MCF 10A (cell line): ENCODE measurements at regions not wholly inside any gene's neighbourhood (a gene's known extent, or its start where the extent isn't known, plus 50 kb on each side); places are given as distances from the start of the nearest gene placed in this dataset.

Experiments
- BruUV-seq: library from RNA; stranded (reverse); fragments of 400-500 nt; replicated peaks from 2 replicates; lab custom pipeline; 2021; lab: Mats Ljungman, UMichigan
- CTCF ChIA-PET: fragments of 300-600 bp; sonication (Branson Sonifier 250); formaldehyde crosslinking; extraction: SDS; loops from one replicate; lab custom pipeline; 2021; ENCODE audit warnings: antibody characterized with exemption, inconsistent platforms; lab: Yijun Ruan, JAX
- POLR2A ChIA-PET: fragments of 300-600, 350-650 bp; sonication (Branson Sonifier 250); formaldehyde crosslinking; extraction: SDS; loops from one replicate; lab custom pipeline; 2020; ENCODE audit warnings: antibody characterized with exemption, inconsistent platforms; lab: Yijun Ruan, JAX
- DNase-seq: peaks from one replicate; pipeline ENCODE4 v3.0.0-alpha.2; 2018; ENCODE audit not compliant: unreplicated experiment
- H3K27ac Mint-ChIP-seq: one replicate; pipeline ENCODE4 v1.8.0; 2022; ENCODE audit warnings: mild to moderate bottlenecking, low read depth, mixed read lengths; ENCODE audit not compliant: unreplicated experiment
- H3K27me3 Mint-ChIP-seq: one replicate; pipeline ENCODE4 v1.8.0; 2022; ENCODE audit warnings: mixed read lengths; ENCODE audit not compliant: insufficient read depth, unreplicated experiment
- H3K36me3 Mint-ChIP-seq: one replicate; pipeline ENCODE4 v1.8.0; 2022; ENCODE audit warnings: mild to moderate bottlenecking, moderate library complexity, mixed read lengths; ENCODE audit not compliant: insufficient read depth, unreplicated experiment
- H3K4me1 Mint-ChIP-seq: one replicate; pipeline ENCODE4 v1.8.0; 2022; ENCODE audit warnings: mixed read lengths; ENCODE audit not compliant: insufficient read depth, unreplicated experiment
- H3K4me3 Mint-ChIP-seq: one replicate; pipeline ENCODE4 v1.8.0; 2022; ENCODE audit warnings: mild to moderate bottlenecking, moderate library complexity, mixed read lengths; ENCODE audit not compliant: unreplicated experiment
- H3K9me3 Mint-ChIP-seq: one replicate; pipeline ENCODE4 v1.8.0; 2022; ENCODE audit warnings: mixed read lengths; ENCODE audit not compliant: unreplicated experiment
- intact Hi-C: fragments of 100-400 bp; cut with micrococcal nuclease; formaldehyde crosslinking; loops from 2 replicates; pipeline ENCODE4 v1.14.1; 2022
- TF ChIP-seq, protein P1 (sequence below): fragments of 200-600 bp; IDR thresholded peaks from one replicate; pipeline ENCODE4 v1.8.0; 2022; ENCODE audit warnings: antibody characterized with exemption, mild to moderate bottlenecking; ENCODE audit not compliant: unreplicated experiment

DNA sequence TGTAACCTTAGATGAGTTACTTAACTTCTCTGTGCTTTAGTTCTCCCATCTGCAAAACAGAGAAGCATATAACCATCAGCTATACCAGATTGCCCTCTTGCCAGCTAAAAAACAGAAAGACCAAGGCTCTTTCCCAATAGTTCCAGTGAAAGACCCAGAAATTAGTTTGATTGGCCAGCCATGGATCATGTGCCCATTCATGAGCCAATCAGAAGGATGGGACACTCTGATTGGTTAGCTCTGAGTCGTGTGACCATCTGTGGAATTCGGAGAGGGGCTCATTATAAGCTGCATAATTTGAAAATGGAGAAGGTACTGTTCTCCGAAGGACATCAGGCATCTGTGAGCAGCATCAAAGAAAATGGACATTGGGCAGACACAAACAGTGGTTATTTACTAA lies 155.2 kb downstream of the ABCC12 start:
- Mint-ChIP-seq H3K4me3 (no peak overlapping the region), H3K4me1 (peaks cover 6% of the 10 kb centered on the region), H3K9me3 (no peaks in the 10 kb centered on the region), H3K27ac (no peak overlapping the region), H3K27me3 (no peaks in the 10 kb centered on the region), H3K36me3 (peaks cover 7% of the 10 kb centered on the region)
- CTCF ChIA-PET = interaction anchor here (0.6 to 1.2 kb wide), 3 partner anchors 18 to 301 kb away, joined by 3 read pairs; no protein-coding TSS in a partner anchor
- no peak for DNase-seq
- intact Hi-C loops = no loop called here
- POLR2A ChIA-PET = no interaction called here
- BruUV-seq = no TSS peak
- TF ChIP-seq, protein P1, sequence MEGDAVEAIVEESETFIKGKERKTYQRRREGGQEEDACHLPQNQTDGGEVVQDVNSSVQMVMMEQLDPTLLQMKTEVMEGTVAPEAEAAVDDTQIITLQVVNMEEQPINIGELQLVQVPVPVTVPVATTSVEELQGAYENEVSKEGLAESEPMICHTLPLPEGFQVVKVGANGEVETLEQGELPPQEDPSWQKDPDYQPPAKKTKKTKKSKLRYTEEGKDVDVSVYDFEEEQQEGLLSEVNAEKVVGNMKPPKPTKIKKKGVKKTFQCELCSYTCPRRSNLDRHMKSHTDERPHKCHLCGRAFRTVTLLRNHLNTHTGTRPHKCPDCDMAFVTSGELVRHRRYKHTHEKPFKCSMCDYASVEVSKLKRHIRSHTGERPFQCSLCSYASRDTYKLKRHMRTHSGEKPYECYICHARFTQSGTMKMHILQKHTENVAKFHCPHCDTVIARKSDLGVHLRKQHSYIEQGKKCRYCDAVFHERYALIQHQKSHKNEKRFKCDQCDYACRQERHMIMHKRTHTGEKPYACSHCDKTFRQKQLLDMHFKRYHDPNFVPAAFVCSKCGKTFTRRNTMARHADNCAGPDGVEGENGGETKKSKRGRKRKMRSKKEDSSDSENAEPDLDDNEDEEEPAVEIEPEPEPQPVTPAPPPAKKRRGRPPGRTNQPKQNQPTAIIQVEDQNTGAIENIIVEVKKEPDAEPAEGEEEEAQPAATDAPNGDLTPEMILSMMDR = no peak

DNA sequence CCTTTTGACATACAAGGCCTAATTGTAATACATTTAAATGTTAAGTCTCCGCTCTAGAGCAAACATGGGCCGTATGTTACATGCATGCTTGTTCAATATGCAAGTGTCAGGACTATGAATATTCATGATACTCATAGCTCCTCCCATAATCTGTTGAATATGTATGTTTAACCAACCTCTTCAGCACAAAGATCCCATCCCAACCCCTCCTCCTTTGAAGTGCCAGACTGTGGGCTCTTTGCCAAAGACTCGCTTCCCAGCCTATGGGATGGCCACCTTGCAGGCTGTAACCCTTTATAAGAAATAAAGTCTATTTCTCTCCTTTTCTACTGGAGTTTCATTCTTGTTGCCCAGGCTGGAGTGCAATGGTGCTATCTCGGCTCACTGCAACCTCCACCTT lies 156.2 kb downstream of the ABCC12 start:
- Mint-ChIP-seq H3K36me3 (peaks cover 7% of the 10 kb centered on the region), H3K4me1 (peaks cover 6% of the 10 kb centered on the region), H3K9me3 (no peaks in the 10 kb centered on the region), H3K27me3 (no peaks in the 10 kb centered on the region), H3K27ac (no peak overlapping the region), H3K4me3 (no peak overlapping the region)
- no peak for DNase-seq
- ChIA-PET CTCF (interaction anchor here (1.2 kb wide), 1 partner anchor 56 kb away, joined by 3 read pairs; no protein-coding TSS in a partner anchor), POLR2A (no interaction called here)
- TF ChIP-seq, protein P1 = no peak
- intact Hi-C loops = no loop called here
- BruUV-seq = no TSS peak

DNA sequence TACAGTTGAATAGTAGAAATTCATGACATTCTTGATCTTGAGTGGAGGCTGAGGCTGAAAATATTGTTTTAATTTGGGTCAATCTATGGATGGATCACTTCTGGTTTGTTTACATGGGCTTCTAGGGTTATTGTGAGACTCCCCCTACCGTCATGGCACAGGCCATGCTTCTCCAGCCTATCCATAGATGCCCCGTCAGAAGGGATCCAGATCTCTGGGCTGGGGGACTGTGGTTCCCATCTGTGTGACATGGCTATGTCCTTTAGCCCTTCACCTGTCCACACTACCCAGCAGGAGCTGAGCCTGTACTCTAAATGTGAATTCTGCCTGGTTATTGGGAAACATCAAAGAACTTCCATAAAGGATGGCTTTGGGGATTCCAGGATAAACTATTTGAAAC lies 160.4 kb downstream of the ABCC12 start:
- POLR2A ChIA-PET = no interaction called here

DNA sequence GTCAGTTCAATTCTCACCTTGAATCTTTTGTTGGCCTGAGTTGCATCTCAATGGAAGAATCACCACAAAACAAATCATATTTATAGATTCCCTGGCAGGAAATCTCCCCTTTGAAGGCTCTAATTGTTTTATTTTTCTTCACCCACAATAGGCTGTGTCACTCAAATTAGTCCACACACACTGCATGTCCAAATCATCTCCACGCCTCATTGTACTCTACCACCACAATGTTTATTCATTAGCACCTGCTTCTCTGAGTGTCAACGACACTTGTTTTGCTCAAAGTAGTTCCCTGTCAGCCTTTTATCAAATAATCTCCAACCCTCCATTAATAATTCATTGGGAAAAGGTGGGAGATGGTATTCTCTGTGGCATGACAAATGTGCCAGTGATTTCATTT lies 164.3 kb downstream of the ABCC12 start:
- TF ChIP-seq, protein P1 = no peak
- no peaks in the 10 kb centered on the region for H3K27me3 Mint-ChIP-seq
- H3K4me1 Mint-ChIP-seq = no peaks in the 10 kb centered on the region
- intact Hi-C loops = no loop called here
- no peaks in the 10 kb centered on the region for H3K36me3 Mint-ChIP-seq
- ChIA-PET POLR2A (no interaction called here), CTCF (no interaction called here)
- no peak overlapping the region for H3K27ac Mint-ChIP-seq
- no peak for DNase-seq
- H3K9me3 Mint-ChIP-seq = no peaks in the 10 kb centered on the region
- BruUV-seq = no TSS peak
- no peak overlapping the region for H3K4me3 Mint-ChIP-seq

More for the DNA sequence above, 160.4 kb downstream of the ABCC12 start:
- H3K27me3 Mint-ChIP-seq = no peaks in the 10 kb centered on the region
- H3K4me3 Mint-ChIP-seq = no peak overlapping the region
- CTCF ChIA-PET = interaction anchor here (0.6 to 0.9 kb wide), 2 partner anchors 34 to 222 kb away, joined by 3 read pairs; no protein-coding TSS in a partner anchor
- no peak overlapping the region for H3K27ac Mint-ChIP-seq
- intact Hi-C loops = no loop called here
- BruUV-seq = no TSS peak
- TF ChIP-seq, protein P1 = no peak
- DNase-seq = peak; percentile 5
- no peaks in the 10 kb centered on the region for H3K9me3 Mint-ChIP-seq
- no peaks in the 10 kb centered on the region for H3K4me1 Mint-ChIP-seq
- peaks cover 7% of the 10 kb centered on the region for H3K36me3 Mint-ChIP-seq
